ENCODE measurements at regions not wholly inside any gene's neighbourhood (a gene's known extent, or its start where the extent isn't known, plus 50 kb on each side); places are given as distances from the start of the nearest gene placed in this dataset.
"Not testable (repeated sequence)": the region's sequence is repeated elsewhere in the genome, so short reads cannot be mapped to it uniquely, and the experiment has no call there.

DNA sequence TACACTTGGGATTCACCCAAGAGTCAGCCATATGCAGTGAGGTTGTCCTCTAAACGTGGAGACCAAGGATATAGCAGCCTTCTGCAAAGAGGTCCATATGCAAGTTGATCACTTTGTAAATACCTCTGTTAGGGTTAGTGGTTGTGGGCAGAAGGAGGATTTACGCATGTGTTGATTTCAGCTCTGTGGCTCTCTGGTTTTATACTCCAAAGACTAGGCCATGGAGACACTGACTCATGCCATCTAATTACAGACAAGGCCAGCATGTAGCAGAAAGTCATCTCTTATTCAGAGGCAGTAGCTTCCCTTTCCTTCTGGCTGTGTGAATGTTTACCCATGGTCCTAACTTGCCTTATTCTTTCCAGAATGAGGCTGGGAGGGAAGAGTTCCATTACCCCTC lies 140.9 kb upstream of the GOLGA6L4 start:
- DNase-seq = not testable (repeated sequence)

GRCh38 chr15:84097053-84097452 lies 138.5 kb upstream of the GOLGA6L4 start:
- not testable (repeated sequence) for DNase-seq

- DNase-seq = no peak
These were observed 137.0 kb upstream of the GOLGA6L4 start for GRCh38 chr15:84098604-84099003.

DNA sequence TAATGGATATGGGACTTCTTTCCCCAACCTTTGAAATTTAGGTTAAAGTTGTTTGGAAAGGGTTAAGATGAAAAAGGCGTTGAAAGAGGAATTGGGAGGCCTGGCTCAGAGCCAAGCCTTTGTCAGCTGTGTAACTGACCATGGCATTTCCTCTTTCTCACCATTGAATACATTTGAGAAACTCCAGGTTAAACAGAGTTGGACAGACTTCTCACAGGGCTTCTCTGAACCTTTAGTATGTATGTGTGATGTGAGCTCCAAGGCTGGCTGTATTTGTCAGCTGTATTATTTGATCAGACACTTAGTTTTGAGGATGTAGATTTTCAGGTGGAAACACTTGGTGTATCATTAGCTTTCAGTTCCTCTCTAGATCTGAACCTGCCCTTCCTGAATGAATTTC lies 136.4 kb upstream of the GOLGA6L4 start:
- DNase-seq = peak in 1 of 14 donors; percentile 1

GRCh38 chr15:84103345-84103744 lies 132.2 kb upstream of the GOLGA6L4 start:
- DNase-seq = no peak

- DNase-seq = no peak
These were observed 130.7 kb upstream of the GOLGA6L4 start for GRCh38 chr15:84104853-84105252.

GRCh38 chr15:84108728-84109127 lies 126.8 kb upstream of the GOLGA6L4 start:
- no peak for DNase-seq

DNA sequence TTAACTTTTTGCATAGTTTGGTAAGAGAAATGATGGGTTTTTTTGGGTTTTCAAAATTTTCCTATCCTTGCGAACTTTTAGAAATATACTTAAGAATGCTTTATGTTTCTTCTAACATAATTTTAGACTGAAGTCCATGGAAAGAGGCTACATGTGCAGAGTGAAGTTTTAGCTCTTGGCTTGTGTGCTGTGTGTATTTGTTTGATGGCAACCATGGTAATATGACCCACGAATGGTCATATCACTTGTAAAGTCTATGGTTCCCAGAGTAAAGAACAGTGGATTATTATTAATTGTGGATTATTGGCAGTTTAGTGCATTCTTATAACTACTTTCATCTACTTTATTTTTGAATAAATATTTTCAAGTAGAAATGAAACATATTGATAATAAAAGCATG lies 124.0 kb upstream of the GOLGA6L4 start:
- DNase-seq = no peak

GRCh38 chr15:84112025-84112424 lies 123.5 kb upstream of the GOLGA6L4 start:
- no peak for DNase-seq

- no peak for DNase-seq
These were observed 121.7 kb upstream of the GOLGA6L4 start for GRCh38 chr15:84113919-84114318.

DNA sequence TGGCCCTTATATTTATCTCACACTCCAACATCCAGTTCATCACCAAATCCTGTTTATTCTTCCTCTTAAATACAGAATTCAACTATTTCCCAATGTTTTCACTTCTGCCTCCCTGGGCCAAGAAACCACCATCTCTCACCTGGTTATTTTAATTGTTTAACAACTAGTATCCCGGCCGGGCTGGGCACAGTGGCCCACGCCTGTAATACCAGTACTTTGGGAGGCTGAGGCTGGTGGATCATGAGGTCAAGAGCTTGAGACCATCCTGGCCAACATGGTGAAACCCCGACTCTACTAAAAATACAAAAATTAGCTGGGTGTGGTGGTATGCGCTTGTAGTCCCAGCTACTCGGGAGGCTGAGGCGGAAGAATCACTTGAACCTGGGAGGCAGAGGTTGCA lies 120.9 kb upstream of the GOLGA6L4 start:
- not testable (repeated sequence) for DNase-seq

DNA sequence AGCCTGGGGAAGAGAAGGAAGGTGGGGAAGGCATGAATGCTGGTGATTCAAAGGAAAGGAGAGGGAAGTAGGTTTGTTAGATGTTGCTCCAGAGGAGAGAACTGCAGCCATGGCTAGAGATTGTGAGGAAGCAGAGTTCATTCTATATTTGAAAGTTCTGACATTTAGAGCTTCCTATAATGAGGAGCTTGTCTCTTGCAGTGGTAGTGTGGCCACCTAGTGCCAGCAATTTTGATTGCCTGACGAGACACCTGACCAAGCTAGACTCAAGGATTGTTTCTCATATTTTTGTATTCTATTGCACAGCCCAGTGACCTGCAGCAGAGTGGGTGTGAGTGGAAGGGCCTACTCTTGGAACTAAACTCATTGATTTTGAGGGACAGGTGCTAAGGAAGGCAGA lies 116.2 kb upstream of the GOLGA6L4 start:
- DNase-seq = not testable (repeated sequence)

DNA sequence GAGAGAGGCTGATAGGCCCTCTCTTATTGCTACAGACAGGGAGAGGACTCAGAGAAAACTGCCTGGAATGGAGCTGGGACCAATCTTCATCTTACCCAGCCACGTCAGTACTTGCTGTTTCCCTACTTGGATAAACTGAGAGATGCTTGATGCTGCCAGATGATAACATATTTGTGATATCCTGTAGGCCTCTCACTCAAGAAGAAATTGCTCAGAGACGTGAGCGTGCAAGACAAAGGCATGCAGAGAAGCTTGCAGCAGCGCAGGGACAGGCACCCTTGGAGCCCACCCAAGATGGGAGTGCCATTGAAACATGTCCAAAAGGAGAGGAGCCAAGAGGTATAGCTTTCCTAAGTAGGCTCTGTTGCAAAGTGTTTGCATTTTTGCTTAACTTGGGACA lies 114.7 kb upstream of the GOLGA6L4 start:
- not testable (repeated sequence) for DNase-seq

GRCh38 chr15:84128706-84129105 lies 106.9 kb upstream of the GOLGA6L4 start:
- not testable (repeated sequence) for DNase-seq

DNA sequence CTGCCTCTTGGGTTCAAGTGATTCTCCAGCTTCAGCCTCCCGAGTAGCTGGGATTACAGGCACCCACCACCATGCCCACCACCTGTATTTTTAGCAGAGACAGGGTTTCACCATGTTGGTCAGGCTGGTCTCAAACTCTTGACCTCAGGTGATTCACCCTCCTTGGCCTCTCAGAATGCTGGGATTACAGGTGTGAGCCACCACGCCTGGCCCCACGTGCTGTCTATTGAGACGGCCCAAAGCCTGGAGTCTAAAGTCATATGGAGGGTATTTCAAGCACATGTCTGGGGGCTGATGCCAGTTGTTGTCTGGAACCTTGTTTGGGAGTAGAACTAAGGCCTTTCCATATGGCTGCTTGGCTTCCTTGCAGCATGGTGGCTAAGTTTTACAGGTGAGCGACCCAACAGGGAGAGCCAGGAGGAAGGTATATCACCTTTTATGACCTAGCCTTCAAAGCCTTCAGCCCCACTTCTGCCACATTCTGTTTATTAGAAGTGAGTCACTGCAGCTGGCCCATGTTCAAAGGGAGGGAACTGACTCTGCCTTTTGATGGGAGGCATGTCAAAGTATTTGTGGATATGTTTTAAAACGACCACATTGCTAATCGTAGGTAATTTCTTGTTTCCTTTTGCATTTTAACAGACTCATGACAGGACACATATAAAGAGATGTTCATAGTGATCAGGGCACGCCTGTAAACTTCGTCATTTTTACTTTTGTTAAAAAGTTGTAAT lies 105.3 kb upstream of the GOLGA6L4 start:
- not testable (repeated sequence) for DNase-seq

- not testable (repeated sequence) for DNase-seq
These were observed 99.6 kb upstream of the GOLGA6L4 start for GRCh38 chr15:84135931-84136456.

DNA sequence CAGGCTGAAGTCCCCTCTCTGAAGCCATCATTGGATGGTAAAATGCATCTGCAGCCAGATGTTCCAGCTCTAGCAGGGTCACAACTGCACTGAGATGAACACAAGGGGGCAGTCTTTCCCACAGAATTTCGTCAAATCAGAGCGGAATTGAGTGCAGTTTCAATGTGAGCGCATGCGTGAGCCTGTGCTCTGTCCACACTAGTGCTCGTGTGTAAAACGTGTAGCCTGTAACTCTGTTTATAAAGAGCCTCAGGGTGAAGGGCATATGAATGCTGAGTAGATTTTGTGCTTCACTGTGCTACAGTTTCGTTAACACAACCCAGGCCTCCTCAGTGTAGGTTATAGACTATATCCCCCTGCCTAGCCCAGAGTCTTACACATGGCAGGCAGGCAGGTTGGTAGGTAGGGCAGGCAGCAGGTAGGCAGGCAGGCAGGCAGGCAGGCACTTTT lies 92.7 kb upstream of the GOLGA6L4 start:
- DNase-seq = peak in 11 of 14 donors; percentile 7 to 77 (median 48)

GRCh38 chr15:84143753-84144314 lies 91.7 kb upstream of the GOLGA6L4 start:
- no peak for DNase-seq

- not testable (repeated sequence) for DNase-seq
These were observed 90.6 kb upstream of the GOLGA6L4 start for GRCh38 chr15:84144946-84145345.

DNA sequence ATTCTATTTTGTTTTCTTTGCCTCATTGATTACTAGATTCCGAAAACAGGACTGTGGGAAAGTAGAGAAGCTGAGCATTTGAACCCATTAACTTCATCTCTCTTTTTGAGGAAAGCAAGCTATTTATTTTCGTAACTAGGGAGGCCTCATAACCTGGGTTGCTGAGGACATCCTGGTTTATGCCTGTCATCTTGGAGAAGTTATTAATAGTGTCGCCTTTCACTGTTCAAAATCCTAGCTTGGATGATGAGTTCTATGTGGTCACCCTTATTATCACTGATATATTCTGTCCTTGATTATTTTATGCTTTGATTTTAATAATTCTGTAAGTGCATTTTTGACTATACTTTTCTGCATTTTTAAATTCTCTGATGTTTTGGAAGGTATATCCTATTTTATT lies 89.3 kb upstream of the GOLGA6L4 start:
- DNase-seq = not testable (repeated sequence)

DNA sequence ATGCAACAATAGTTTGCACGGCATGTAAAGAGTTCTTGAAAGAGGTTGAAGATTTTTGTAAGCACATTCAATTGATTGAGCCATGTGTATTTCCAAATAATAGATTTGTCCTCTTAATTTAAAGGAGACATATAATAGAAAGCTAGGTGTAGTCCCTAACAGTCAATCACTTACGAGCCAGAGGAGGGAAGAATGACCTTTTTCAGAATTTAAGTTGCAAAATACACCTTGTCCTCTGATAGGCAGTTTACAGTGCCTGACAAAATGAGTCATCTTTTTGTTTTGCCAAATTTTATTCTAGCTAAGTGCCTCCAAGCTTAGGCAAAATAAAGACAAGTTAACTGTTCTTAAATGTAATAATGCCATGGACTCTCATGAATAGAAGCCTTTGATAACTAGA lies 88.3 kb upstream of the GOLGA6L4 start:
- DNase-seq = not testable (repeated sequence)

GRCh38 chr15:84151205-84151931 lies 84.2 kb upstream of the GOLGA6L4 start:
- no peak for DNase-seq

DNA sequence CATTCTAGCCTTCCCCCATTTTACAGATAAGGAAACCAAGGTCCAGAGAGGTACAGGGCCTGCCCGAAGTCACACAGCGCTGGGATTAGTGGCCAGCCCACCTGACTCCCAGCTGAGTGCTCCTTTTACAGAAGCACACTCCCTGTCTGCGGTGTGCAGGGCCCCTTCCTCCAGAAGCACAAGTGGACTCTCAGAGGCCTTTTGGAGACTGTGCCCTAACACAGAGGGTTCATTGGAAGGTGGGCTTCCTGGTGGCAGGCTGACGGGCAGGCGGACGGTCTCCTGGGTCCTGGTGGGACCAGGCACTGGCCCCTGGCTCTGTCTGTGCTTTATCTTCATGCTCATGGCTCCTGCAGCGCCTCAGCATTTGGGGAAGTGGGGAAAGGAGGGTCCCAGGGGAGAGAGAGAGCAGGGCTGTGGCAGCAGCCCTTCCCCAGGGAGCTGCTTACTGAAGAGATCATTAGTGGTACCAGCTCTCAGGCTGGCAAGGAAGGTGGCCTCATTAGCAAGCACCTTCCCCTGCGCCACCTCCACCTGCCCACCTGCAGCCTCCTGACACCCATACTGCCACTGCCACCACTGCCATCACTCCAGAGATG lies 83.1 kb upstream of the GOLGA6L4 start:
- not testable (repeated sequence) for DNase-seq
